Jurkat, Clone E6-1 (cell line): ENCODE measurements at regions not wholly inside any gene's neighbourhood (a gene's known extent, or its start where the extent isn't known, plus 50 kb on each side); places are given as distances from the start of the nearest gene placed in this dataset.
A peak's percentile ranks its signal among the peaks of the same experiment; 100 is the strongest.

Source experiments
- DNase-seq: peaks from one replicate; pipeline ENCODE4 v3.0.0-alpha.2; 2011; ENCODE audit warnings: low read depth, low spot score
- H3K4me3 ChIP-seq: 2 replicates; pipeline ENCODE4 v1.5.1; 2011; ENCODE audit warnings: mild to moderate bottlenecking, low read length, control low read depth, moderate library complexity

DNA sequence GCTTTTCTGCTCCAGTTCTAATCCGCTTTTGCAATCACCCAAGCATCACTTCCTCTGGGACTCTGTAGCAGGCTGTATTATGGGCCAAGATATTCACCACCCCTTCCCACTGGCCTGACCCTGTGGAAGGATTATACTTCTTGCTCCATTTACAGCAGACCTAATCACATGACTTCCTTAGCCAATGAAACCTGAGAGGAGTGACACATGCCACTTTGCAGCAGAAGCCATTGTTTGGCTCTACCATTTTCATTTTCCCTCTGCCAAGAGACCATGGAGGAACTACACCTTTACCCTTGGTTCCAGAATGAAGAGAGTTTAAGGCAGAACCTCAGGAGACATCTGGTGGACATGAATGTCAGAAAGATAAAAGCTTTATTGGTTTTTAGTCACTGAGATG lies 134.9 kb upstream of the HSD17B12 start:
- H3K4me3 ChIP-seq = no peak overlapping the region
- no peak for DNase-seq

DNA sequence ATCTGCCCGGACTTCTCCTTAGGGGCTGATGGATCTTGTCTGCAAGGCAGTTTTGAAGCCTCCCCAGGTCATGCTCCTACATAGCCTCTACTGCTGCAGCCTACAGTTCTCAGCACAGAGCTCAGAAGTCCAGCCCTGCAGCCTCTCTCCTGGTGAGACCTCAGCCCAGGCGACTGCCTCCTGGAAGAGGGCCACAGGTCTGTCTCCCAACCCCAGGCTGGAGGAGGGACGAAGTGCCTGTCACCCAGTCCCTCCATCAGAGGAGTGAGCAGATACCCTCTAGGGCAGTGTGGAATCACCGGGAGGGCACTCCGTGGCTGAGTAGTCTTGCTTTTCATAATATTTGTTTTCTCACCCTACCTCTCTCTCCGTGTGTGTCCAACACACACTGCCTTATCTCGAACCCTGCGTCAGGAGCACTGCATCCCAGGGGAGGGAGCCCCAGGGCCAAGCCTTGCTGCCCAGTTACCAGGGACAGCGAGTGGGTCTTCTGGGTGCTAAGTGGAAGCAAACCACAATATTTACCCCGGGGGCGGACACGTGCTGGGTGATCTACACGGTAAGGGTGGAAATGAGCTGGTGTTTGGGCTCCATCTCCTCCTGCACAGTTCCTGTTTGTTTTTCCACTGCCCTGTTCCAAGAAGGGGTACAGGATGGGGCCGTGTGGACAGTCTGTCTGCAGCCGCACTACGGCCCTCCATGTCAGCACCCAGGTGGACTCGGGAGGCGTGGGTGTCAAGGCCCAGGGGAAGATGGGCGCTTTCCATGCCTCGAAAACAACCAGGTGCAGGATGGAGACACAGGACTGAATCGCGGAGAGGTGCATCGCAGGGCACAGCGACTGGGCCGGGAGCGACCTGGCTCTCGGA lies 133.7 kb upstream of the HSD17B12 start:
- H3K4me3 ChIP-seq = no peak overlapping the region
- DNase-seq = no peak

DNA sequence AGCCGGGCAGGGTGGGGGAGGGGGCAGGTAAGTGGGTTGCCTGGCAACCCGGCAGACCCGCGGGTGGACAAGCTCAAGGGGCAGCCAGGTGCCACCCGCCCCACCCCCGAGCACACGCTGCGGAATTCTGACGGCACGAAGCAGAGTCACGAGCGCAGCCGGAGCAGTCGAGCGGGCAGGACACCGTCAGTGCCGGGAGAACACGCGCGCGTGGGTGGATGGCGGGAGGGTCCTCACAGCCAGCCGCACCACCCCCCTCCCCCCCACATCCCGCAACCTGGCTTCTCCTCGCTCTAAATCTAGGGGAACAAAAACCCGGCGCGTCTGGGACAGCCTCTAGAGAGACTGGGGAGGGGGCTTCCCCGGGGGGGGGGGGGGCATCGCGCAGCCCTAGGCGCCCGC lies 133.1 kb upstream of the HSD17B12 start:
- H3K4me3 ChIP-seq = no peak overlapping the region
- no peak for DNase-seq

DNA sequence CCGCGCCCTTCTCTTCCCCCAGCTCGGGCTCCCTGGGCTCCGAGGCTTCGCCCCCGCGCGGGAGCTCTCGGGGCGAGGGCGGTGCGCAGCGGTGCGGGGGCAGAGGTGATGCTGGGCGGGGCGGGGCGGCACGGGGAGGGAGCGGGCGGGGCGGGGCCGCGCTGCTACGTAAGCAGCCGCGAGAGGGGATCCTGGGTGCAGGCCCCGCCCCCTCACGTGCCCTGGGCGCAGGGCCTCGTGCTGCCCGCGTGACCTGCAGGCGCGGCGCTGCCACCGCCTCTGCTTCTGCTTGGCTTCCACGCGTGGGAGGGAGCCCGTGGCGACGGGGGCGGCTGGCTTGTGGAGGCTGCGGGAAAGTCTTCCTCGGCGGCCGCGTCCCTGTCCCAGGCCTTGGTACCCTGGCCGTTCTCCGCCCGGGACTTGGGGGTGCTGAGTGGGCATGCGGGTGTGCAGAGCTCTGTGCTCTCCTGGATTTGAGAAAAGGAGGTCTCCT lies 132.6 kb upstream of the HSD17B12 start:
- no peak overlapping the region for H3K4me3 ChIP-seq
- DNase-seq = no peak

DNA sequence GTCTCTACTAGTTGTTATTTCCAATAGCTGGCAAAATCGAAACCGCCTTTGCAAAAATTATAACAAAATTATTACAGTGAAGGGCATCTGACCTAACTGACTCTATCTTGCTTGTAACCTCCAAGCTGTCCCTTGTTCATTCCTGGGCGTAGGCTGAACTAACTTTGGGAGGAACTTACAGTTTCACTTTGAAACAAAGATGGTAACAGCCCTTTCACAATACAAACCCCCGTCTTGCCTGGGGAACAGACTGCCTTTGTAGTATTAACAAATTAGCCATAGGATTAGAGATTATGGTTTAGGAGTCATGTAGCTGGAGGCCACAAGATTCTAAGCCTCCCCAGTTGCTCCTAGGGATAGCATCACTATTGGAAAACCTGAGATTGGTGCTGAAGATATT lies 131.6 kb upstream of the HSD17B12 start:
- no peak for DNase-seq
- no peak overlapping the region for H3K4me3 ChIP-seq

DNA sequence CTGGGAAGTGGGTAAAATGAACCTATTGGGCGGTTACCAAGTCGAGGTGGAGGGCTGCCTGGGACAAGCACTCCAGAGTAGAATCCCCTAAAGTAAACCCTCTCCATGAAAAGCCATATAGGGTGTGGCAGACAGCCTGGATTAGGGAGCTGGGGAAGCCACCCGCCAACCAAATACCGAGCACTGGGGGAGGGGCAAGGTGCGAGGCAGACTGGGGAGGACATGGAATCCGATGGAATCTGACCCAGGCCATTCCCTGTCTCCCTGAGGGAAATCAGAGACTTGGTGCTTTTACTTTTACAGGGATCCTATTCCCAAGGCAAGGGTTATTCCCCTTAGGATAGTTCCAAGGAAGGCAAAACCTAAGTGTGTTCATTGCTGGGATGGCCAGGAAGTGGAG lies 130.9 kb upstream of the HSD17B12 start:
- no peak overlapping the region for H3K4me3 ChIP-seq
- DNase-seq = no peak

DNA sequence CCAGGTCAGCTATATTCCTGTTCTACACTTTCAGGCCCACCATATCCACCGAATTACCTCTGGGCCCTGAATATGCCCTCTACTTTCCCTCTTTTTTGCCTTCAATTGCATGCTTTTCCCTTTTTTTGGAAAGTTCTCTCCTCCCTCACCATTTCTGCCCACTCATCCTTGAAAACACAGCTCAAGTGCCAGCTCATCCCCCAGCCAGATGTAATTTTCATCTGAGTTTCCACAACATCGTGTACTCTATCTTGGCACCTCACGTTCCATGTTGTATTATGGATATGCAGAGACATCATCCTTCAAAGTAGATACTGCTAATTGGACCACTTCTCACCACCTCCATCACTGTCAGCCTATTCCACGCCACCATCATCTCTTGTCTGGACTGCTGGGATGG lies 129.8 kb upstream of the HSD17B12 start:
- DNase-seq = no peak

DNA sequence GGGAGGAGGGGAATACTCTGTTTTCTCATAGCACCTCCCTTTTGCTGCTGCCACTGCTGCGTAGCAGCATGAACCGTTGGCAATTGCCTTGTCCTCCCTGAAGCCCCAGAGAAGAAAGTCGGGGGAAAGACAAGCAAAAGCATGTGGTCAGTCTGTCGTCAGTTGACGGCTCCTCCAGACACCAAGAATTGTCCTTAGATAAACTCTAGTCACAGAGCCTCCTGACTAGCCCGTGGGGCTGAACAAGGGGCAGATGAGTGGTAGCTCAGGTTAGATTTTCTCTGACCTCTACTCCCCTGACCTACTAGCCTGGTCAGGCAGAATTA lies 126.4 kb upstream of the HSD17B12 start:
- H3K4me3 ChIP-seq = no peak overlapping the region

More for the DNA sequence above, 129.8 kb upstream of the HSD17B12 start:
- no peak overlapping the region for H3K4me3 ChIP-seq

DNA sequence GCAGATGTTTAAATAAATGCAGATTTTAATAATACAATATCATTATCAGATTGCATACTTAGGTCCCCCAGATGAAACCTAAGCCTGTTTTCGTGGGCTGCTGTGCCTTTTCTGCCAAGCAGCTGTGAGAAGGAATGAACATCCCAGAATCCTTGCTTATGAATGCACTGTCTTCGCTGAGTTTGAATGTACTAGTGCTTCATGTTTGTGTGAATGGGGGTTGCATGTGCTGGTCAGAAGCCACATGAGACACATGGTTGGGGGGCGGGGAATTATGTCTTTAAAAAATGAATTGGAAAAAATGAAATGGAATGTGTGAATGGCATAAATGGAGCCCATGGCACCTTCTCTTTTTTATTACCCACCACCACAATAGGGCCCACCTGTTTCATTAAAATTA lies 125.4 kb upstream of the HSD17B12 start:
- no peak for DNase-seq
- no peak overlapping the region for H3K4me3 ChIP-seq

More for the DNA sequence above, 126.4 kb upstream of the HSD17B12 start:
- no peak for DNase-seq

DNA sequence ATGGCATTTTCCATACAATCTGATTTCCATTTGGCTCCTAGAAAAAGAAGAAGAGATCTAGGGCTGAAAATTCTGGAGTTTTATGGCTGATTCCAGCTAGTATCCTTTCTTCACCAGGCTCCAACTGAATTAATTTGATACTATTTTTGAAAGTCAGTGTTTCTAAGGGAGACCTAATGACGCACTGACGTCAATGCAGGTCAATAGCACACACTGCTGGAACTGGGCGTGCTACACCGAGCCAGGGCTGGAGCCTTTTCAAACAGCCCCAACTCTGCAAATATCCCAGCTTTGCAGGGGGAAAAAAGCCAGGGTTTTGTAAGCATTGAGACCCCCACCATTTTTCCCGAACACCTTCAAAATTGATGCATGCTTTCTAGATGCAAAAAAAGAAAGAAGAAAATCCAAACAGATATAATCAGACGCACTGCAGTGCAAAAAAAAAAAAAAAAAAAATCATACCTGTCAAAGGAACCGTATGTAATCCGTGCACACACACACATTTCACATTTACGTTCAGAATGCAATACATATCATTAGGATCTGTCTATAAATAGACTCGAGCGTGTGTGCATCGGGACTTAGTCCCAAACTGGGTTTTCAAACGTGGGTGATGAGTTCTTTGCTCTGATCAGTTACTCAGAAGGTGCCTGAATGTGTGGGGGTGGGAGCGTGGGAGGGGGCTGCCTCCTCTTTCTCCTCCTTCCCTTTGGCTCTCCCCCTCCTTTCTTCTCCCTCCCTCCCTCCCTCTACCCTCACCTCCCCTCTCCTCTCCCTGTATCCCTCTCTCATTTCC lies 124.5 kb upstream of the HSD17B12 start:
- DNase-seq = no peak
- H3K4me3 ChIP-seq = no peak overlapping the region

DNA sequence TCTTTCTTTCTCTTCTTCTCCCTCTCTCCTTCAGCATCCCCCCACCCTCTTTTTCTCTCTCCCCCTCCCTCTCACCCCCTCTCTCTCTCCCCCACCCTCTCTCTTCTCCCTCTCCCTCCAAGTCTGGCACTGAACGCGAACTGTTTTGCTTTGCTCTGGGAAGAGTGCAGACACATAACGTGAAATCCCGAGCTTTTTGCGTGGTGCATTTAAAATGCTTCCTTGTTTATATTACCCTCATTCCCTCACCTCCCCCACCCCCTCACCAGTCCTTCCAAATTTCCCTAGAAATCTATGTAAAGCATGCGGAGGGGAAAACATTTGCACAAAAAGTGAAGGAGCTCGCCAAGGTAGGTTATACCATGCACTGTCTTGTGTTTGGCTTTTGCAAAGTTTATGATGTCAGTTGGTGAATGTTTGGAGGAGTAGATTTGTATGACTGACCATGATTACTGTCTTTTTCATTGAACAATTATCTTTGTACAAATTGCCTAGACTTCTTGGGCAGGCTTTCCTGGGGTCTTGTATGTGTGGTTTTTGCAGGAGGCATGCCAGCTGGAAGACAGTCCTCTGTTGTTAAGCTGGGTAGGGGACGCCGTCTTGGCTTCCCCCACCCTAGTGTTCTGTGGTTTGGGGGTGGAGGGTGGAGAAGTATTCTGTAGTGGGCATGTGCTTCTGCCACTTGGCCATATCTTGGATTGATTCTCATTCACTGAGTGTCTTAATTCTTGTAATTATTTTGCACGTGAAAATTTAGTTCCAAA lies 123.7 kb upstream of the HSD17B12 start:
- H3K4me3 ChIP-seq = no peak overlapping the region
- no peak for DNase-seq

DNA sequence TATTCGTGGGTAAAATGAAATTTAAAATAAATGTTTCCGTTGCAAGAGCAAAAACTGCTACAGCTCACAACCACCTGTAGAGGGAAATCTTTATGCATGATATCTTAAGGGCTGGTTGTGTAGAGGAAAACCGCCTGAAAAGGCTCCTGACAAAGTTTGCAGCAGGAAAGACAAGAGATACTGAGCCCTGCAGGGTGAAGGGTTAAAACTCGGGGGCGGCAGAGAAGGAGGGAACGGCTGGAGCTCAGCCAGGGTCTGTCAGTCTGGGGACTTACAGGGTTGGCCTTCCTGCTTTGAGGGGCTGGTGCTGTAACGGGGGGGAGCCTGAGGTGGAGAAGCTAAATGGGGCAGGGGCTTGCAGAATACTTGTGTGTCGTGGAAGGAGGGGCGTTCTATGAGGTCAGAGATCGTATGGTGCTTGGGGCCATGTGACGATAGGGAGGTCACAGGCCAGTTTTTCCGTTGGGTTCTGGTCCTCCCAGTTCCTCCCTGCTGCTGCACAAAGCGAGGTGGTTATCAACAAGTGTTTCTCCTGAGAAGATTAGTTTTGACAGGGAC lies 122.9 kb upstream of the HSD17B12 start:
- no peak for DNase-seq
- no peak overlapping the region; the same call in 1 of the 2 replicates for H3K4me3 ChIP-seq

DNA sequence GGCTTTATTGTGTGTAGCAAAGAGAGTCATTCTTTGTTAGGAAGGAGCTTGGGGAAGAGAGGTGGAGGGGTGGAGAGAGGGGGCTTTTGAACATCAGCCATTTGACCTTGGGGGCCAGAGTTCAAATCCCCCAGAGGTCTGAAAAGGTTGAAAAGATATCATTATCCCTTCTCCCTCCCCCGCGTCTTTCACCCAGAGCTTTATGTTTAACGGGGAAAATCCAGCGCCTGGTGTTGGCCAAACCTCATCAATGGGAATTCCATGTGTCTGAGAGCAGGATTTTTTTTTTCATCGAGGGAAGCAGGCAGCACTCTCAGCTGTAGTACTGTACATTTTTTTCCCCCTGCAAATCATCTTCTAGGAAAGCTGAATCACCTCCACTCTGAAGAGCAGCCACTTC lies 122.4 kb upstream of the HSD17B12 start:
- DNase-seq = no peak
- H3K4me3 ChIP-seq = no peak overlapping the region

DNA sequence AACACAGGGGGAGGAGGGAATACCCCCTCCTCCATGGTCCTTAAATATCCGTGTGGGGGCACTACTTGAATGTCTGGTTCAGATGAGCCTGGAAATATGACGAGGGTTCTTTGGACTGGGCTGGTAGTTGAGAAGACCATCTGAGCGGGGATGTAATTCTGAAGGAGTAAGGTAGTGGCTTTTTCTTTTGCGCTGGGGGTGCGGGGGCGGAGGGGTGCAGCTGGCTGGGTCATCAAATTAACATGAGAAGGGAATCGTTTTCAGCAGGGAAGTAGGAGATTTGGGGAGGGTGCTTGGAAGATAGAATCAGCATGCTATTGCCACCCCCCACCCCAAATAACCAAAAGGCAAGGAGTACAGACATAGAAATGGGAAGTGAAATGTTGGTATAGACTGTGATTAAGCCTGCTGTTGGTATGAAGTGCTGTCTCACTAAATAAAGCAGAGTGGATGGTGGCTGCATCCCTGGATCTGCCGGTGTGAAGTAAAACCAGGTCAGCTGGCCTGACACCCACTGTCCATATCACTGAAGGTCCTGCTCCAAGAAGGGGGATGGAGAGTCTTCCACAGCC lies 121.9 kb upstream of the HSD17B12 start:
- no peak overlapping the region for H3K4me3 ChIP-seq
- DNase-seq = no peak

DNA sequence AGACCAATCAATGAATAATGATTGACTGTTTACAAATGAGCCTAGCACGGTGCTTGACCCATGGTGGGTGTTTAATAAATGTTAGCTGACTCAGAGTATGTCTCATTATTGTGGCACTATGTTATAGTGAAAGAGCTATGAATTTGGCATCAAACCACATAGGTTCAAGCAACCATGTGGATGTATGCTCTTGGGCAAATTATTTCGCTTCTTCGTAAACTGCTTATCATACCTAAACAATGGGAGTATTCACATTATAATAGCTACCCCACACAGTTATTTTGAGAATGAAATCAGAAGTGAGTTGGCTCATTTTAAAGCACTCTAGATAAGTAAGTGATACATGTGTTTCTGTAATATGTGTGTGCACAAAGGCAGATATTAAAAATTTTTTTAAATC lies 118.7 kb upstream of the HSD17B12 start:
- no peak for DNase-seq
- no peak overlapping the region for H3K4me3 ChIP-seq

DNA sequence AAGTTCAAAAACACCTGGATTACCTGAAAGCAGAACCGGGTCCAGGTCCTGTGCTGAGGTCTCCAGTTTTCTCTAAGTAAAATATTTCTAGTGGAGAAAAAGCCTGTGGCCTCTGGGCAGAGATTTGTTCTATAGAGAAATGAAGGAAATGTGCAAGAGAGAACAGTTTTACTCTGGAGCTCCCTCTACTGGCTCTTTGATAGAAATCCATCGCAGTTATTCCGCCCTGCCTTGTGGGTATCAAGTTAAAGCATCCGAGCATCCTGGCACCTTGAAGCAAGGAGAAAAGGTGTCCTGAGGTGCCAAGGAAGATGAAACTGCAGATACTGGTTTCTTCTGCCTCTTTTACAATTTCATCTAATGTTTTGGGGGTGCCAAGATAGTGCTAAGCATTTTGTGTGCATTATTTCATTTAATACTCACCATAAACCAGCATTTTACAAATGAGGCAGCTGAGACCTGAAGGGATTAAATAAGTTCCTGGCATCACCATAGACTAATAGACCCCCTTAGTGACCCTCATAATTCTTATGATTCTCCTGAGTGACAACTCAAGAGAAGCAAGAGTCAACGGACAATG lies 113.1 kb upstream of the HSD17B12 start:
- peak; percentile 64 for DNase-seq
- no peak overlapping the region for H3K4me3 ChIP-seq

DNA sequence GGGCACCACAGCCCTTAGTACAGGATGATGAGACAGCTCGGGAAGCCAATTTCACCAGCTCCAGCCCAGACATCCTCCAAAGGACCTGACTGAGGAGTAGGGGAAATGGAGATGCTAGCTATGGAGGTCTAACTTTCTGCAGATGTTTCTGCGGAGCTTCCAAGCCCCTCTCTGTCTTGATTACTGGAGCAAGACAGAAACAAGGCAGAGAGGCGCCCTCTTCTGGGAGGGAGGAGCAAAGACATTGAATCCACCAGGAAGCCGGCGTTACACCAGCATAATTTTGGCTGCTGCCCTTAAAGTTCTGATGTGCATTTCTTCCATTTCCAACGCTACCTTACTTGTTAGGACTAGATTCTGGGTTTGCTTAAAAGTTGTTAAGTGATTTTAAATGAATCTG lies 107.3 kb upstream of the HSD17B12 start:
- DNase-seq = peak; percentile 42
- H3K4me3 ChIP-seq = no peak overlapping the region

DNA sequence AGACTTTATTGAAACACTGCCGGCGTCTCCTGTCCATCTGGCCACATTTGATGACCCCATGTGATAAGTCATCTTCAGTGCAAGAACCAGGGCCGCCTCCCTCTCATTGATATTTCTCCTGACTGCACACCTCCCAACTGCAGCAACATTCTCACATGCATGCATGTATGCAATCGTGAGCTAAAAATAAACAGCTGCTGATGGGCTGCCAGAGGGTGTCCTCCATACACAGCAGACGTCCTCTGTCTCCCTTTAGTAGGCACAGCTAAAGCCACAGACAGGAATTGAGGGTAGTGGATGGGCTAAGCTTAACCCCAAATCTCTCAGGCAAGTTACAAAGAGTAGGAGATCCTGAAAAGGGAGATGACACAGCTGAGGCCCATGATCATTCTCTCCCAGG lies 106.7 kb upstream of the HSD17B12 start:
- no peak overlapping the region for H3K4me3 ChIP-seq
- DNase-seq = no peak

DNA sequence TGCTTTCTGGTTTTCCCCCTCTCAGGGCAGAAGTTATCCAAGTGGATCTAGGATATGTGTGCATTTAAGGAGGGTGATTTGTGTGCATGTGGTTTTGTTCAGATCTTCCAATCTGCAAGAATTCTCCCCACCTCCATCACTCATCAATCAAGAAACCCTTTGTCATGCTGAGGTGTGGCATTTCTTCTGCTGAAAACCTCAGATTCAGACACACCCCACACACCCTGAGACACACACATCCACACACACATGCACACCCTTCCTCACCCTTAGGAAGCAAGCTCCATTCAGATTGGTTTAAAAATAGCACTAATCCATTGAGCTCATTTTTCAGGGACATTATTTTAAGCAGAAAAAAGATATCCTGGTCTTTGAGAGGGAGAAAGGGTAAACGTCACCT lies 106.1 kb upstream of the HSD17B12 start:
- DNase-seq = no peak

More for the DNA sequence above, 106.1 kb upstream of the HSD17B12 start:
- H3K4me3 ChIP-seq = no peak overlapping the region
